ENCODE measurements at regions not wholly inside any gene's neighbourhood (a gene's known extent, or its start where the extent isn't known, plus 50 kb on each side); places are given as distances from the start of the nearest gene placed in this dataset.

GRCh38 chr2:134167015-134167414, 86.9 kb upstream of the MGAT5 start:
- no TSS peak for BruUV-seq (replicated peaks)
- Histone ChIP-seq H3K27me3 (ENCODE audit: control insufficient read depth, insufficient read depth, low read length) (no peaks in the 10 kb centered on the region), H3K4me2 (ENCODE audit: low read depth, low read length) (no peak overlapping the region), H4K5ac (ENCODE audit: low read depth, low read length) (no peak overlapping the region), H2BK5ac (ENCODE audit: low read depth, low read length, poor library complexity, severe bottlenecking) (no peak overlapping the region), H4K8ac (ENCODE audit: low read depth in 2 of 2, low read length in 2 of 2) (no peak overlapping the region), H3K18ac (ENCODE audit: low read depth, low read length) (no peak overlapping the region), H3K14ac (replicated peaks; ENCODE audit: low read depth, low read length) (no peak overlapping the region), H2BK20ac (ENCODE audit: low read depth, low read length) (no peak overlapping the region), H3K4me1 (ENCODE audit: control insufficient read depth, insufficient read depth, low read length) (peaks cover 3% of the 10 kb centered on the region; the same call in 1 of the 2 replicates), H3K56ac (ENCODE audit: extremely low read depth, insufficient read depth, low read length) (no peak overlapping the region), H2AFZ (replicated peaks; ENCODE audit: low read length, poor library complexity) (no peak overlapping the region), H3K27ac (ENCODE audit: insufficient read depth, low read length) (no peak overlapping the region), H2AK9ac (replicated peaks; ENCODE audit: low read depth, low read length, poor library complexity) (no peak overlapping the region), H2AK5ac (ENCODE audit: low read depth, low read length) (no peak overlapping the region), H3K36me3 (ENCODE audit: control insufficient read depth, insufficient read depth, low read length) (no peaks in the 10 kb centered on the region; the same call in none of the 2 replicates), H4K91ac (ENCODE audit: insufficient read depth, low read depth, low read length) (no peak overlapping the region), H3K23ac (ENCODE audit: low read depth, low read length) (no peak overlapping the region), H4K20me1 (ENCODE audit: insufficient read depth, low read length) (peaks cover 81% of the 10 kb centered on the region), H3K4me3 (ENCODE audit: insufficient read depth, low read depth, low read length) (no peak overlapping the region), H3K4ac (ENCODE audit: low read depth, low read length) (no peak overlapping the region), H3K9ac (ENCODE audit: low read depth, low read length) (no peak overlapping the region), H3K79me1 (ENCODE audit: low read depth in 1 of 2, low read length in 2 of 2) (peaks cover 56 to 90% of the 10 kb centered on the region in 2 experiments), H2BK120ac (ENCODE audit: low read depth, low read length) (no peak overlapping the region), H3K9me1 (ENCODE audit: insufficient read depth, low read length) (no peaks in the 10 kb centered on the region; the same call in 1 of the 2 replicates), H3K9me3 (ENCODE audit: control insufficient read depth, insufficient read depth, low read length) (no peaks in the 10 kb centered on the region), H2BK15ac (ENCODE audit: low read depth, low read length) (no peak overlapping the region)
- ATAC-seq (ENCODE audit: low read depth): no peak
- intact Hi-C loops (cut with micrococcal nuclease): no loop called here
- dilution Hi-C loops (cut with HindIII; ENCODE audit: low sequenced_read_pairs, unreplicated experiment): no loop called here
- DNase-seq: peak; percentile 70
- CTCF ChIA-PET: no interaction called here
- no peak for TF ChIP-seq RCOR1 (IDR thresholded peaks at IDR 0.05; ENCODE audit: insufficient replicate concordance, low read length)
- no peak for TF ChIP-seq ELK1 (IDR thresholded peaks at IDR 0.05; ENCODE audit: borderline replicate concordance, low read depth, low read length)
- TF ChIP-seq BHLHE40 (IDR thresholded peaks at IDR 0.05; ENCODE audit: low read depth, low read length): no peak
- TF ChIP-seq POLR2A (IDR thresholded peaks at IDR 0.05; ENCODE audit: low read depth, low read length): no peak
- TF ChIP-seq CEBPB (IDR thresholded peaks at IDR 0.05; ENCODE audit: low read depth, low read length): no peak
- no peak for TF ChIP-seq NFE2L2 (IDR thresholded peaks at IDR 0.05; ENCODE audit: low read depth, low read length)
- no CpG with 5 or more reads among the region's 3 CpGs for WGBS, 2 experiments (ENCODE audit: extremely low coverage in 2 of 2, insufficient read length in 1 of 2)
- in situ Hi-C loops (cut with MboI; ENCODE audit: low sequenced_read_pairs): no loop called here
- POLR2A ChIA-PET (ENCODE audit: unreplicated experiment): no interaction called here
